ENCODE measurements at regions not wholly inside any gene's neighbourhood (a gene's known extent, or its start where the extent isn't known, plus 50 kb on each side); places are given as distances from the start of the nearest gene placed in this dataset.

DNA sequence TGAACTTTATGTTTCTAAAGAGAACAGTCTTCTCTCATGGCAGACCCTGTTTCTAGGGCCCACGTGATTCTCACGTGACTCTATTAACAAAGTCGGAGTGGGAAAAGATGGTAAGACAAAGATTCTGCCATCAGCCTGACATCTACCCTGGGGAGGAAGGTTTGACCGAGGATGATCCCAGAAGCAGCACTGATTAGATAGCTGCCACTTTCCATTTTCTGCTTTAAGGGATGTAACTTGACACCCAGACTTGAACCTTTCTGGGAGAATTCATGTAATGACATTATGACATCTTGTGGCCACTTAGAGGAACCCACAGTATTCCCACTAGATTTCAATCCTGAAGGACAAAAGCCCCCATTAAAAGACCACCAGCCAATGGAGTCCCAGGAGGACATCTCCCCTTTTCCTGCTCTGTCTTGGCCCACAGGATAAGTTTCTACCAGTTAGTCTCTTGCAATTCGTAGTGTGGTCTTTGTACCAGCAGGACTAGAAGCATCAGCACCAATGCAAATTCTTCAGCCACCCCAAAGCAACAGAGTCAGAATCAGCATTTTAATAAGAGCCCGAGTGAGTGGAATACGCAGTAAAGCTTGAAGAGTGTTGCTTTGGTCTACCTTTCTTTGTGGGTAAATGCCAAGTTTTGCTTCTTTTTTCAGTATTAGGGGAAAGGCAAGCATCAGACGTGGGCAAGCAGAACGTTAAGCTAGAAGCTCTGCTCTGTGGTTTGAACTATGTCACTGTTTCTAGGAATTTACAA, 480.5 kb upstream of the PROK2 start:
- DNase-seq (ENCODE audit: low spot score) (peak; percentile 65), ATAC-seq (peak; percentile 79)
- Mint-ChIP-seq H3K4me1 (peaks cover 12% of the 10 kb centered on the region), H3K4me3 (no peak overlapping the region), H3K27me3 (ENCODE audit: insufficient read depth, low read depth, poor library complexity) (peaks cover 3% of the 10 kb centered on the region), H3K27ac (no peak overlapping the region), H3K9me3 (no peaks in the 10 kb centered on the region), H3K36me3 (ENCODE audit: low read depth) (no peaks in the 10 kb centered on the region)
- H2AFZ ChIP-seq, result no peak overlapping the region
- H3K27me3 ChIP-seq (ENCODE audit: insufficient read depth), result no peaks in the 10 kb centered on the region
- TF ChIP-seq EZH2 (IDR thresholded peaks at IDR 0.05; ENCODE audit: low read depth, unreplicated experiment), result no peak
- TF ChIP-seq, protein P1, sequence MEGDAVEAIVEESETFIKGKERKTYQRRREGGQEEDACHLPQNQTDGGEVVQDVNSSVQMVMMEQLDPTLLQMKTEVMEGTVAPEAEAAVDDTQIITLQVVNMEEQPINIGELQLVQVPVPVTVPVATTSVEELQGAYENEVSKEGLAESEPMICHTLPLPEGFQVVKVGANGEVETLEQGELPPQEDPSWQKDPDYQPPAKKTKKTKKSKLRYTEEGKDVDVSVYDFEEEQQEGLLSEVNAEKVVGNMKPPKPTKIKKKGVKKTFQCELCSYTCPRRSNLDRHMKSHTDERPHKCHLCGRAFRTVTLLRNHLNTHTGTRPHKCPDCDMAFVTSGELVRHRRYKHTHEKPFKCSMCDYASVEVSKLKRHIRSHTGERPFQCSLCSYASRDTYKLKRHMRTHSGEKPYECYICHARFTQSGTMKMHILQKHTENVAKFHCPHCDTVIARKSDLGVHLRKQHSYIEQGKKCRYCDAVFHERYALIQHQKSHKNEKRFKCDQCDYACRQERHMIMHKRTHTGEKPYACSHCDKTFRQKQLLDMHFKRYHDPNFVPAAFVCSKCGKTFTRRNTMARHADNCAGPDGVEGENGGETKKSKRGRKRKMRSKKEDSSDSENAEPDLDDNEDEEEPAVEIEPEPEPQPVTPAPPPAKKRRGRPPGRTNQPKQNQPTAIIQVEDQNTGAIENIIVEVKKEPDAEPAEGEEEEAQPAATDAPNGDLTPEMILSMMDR (conservative IDR thresholded peaks at IDR 0.05; ENCODE audit: low read depth in 2 of 2), result peak; percentile 51 to 65
- TF ChIP-seq STAT1 (IDR thresholded peaks at IDR 0.05; ENCODE audit: unreplicated experiment), result no peak
- TF ChIP-seq ZNF114 (CRISPR knock-in tag; IDR thresholded peaks at IDR 0.05), result no peak
- TF ChIP-seq EZH2phosphoT487 (IDR thresholded peaks at IDR 0.05; ENCODE audit: unreplicated experiment), result no peak
- TF ChIP-seq, protein P2, sequence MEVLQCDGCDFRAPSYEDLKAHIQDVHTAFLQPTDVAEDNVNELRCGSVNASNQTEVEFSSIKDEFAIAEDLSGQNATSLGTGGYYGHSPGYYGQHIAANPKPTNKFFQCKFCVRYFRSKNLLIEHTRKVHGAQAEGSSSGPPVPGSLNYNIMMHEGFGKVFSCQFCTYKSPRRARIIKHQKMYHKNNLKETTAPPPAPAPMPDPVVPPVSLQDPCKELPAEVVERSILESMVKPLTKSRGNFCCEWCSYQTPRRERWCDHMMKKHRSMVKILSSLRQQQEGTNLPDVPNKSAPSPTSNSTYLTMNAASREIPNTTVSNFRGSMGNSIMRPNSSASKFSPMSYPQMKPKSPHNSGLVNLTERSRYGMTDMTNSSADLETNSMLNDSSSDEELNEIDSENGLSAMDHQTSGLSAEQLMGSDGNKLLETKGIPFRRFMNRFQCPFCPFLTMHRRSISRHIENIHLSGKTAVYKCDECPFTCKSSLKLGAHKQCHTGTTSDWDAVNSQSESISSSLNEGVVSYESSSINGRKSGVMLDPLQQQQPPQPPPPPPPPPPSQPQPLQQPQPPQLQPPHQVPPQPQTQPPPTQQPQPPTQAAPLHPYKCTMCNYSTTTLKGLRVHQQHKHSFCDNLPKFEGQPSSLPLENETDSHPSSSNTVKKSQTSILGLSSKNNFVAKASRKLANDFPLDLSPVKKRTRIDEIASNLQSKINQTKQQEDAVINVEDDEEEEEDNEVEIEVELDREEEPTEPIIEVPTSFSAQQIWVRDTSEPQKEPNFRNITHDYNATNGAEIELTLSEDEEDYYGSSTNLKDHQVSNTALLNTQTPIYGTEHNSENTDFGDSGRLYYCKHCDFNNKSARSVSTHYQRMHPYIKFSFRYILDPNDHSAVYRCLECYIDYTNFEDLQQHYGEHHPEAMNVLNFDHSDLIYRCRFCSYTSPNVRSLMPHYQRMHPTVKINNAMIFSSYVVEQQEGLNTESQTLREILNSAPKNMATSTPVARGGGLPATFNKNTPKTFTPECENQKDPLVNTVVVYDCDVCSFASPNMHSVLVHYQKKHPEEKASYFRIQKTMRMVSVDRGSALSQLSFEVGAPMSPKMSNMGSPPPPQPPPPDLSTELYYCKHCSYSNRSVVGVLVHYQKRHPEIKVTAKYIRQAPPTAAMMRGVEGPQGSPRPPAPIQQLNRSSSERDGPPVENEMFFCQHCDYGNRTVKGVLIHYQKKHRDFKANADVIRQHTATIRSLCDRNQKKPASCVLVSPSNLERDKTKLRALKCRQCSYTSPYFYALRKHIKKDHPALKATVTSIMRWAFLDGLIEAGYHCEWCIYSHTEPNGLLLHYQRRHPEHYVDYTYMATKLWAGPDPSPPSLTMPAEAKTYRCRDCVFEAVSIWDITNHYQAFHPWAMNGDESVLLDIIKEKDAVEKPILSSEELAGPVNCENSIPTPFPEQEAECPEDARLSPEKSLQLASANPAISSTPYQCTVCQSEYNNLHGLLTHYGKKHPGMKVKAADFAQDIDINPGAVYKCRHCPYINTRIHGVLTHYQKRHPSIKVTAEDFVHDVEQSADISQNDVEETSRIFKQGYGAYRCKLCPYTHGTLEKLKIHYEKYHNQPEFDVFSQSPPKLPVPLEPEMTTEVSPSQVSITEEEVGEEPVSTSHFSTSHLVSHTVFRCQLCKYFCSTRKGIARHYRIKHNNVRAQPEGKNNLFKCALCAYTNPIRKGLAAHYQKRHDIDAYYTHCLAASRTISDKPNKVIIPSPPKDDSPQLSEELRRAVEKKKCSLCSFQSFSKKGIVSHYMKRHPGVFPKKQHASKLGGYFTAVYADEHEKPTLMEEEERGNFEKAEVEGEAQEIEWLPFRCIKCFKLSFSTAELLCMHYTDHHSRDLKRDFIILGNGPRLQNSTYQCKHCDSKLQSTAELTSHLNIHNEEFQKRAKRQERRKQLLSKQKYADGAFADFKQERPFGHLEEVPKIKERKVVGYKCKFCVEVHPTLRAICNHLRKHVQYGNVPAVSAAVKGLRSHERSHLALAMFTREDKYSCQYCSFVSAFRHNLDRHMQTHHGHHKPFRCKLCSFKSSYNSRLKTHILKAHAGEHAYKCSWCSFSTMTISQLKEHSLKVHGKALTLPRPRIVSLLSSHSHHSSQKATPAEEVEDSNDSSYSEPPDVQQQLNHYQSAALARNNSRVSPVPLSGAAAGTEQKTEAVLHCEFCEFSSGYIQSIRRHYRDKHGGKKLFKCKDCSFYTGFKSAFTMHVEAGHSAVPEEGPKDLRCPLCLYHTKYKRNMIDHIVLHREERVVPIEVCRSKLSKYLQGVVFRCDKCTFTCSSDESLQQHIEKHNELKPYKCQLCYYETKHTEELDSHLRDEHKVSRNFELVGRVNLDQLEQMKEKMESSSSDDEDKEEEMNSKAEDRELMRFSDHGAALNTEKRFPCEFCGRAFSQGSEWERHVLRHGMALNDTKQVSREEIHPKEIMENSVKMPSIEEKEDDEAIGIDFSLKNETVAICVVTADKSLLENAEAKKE (CRISPR knock-in tag; IDR thresholded peaks at IDR 0.05), result no peak
- no peak for TF ChIP-seq JUNB (IDR thresholded peaks at IDR 0.05; ENCODE audit: unreplicated experiment)
- H3K9me2 ChIP-seq (ENCODE audit: insufficient read depth), result no peaks in the 10 kb centered on the region
- no peak overlapping the region for H3K4me2 ChIP-seq
- no peaks in the 10 kb centered on the region for H3K79me2 ChIP-seq (replicated peaks; ENCODE audit: insufficient read depth)
- no peaks in the 10 kb centered on the region for H3F3A ChIP-seq (replicated peaks; ENCODE audit: low read depth)
- no peak overlapping the region for H3K27ac ChIP-seq (ENCODE audit: low read depth)
- no peaks in the 10 kb centered on the region for H3K36me3 ChIP-seq (ENCODE audit: insufficient read depth)
- H3K4me1 ChIP-seq (ENCODE audit: insufficient read depth), result peaks cover 3% of the 10 kb centered on the region; the same call in 1 of the 2 replicates
- no peak overlapping the region for H3K4me3 ChIP-seq
- no peaks in the 10 kb centered on the region for H4K20me1 ChIP-seq (replicated peaks; ENCODE audit: insufficient read depth)
